GM19455 (cell line): ENCODE measurements at regions not wholly inside any gene's neighbourhood (a gene's known extent, or its start where the extent isn't known, plus 50 kb on each side); places are given as distances from the start of the nearest gene placed in this dataset.

ENCODE experiments used
- ATAC-seq: cut with Tn5 transposase; IDR thresholded peaks from one replicate; pipeline ENCODE4 v1.9.1; 2021; ENCODE audit not compliant: unreplicated experiment

GRCh38 chr1:234745844-234746797 lies 136.1 kb upstream of the IRF2BP2 start:
- no peak for ATAC-seq

GRCh38 chr1:234745276-234745675 lies 135.3 kb upstream of the IRF2BP2 start:
- no peak for ATAC-seq

GRCh38 chr1:234743791-234744611 lies 134.0 kb upstream of the IRF2BP2 start:
- ATAC-seq = no peak

- no peak for ATAC-seq
Measured at GRCh38 chr1:234742622-234743021, 132.6 kb upstream of the IRF2BP2 start.

- ATAC-seq = no peak
Measured at GRCh38 chr1:234737967-234738314, 128.0 kb upstream of the IRF2BP2 start.

- no peak for ATAC-seq
Measured at GRCh38 chr1:234735916-234736315, 125.9 kb upstream of the IRF2BP2 start.

- ATAC-seq = no peak
Measured at GRCh38 chr1:234735476-234735875, 125.5 kb upstream of the IRF2BP2 start.

GRCh38 chr1:234734869-234735268 lies 124.9 kb upstream of the IRF2BP2 start:
- ATAC-seq = no peak

- no peak for ATAC-seq
Measured at GRCh38 chr1:234734412-234734835, 124.4 kb upstream of the IRF2BP2 start.

GRCh38 chr1:234733427-234733826 lies 123.4 kb upstream of the IRF2BP2 start:
- ATAC-seq = no peak

- ATAC-seq = no peak
Measured at GRCh38 chr1:234732671-234733390, 122.9 kb upstream of the IRF2BP2 start.

- ATAC-seq = no peak
Measured at GRCh38 chr1:234732260-234732659, 122.3 kb upstream of the IRF2BP2 start.

GRCh38 chr1:234731569-234732085 lies 121.6 kb upstream of the IRF2BP2 start:
- ATAC-seq = no peak

GRCh38 chr1:234730770-234731568 lies 121.0 kb upstream of the IRF2BP2 start:
- ATAC-seq = peak; percentile 57

- peak; percentile 7 for ATAC-seq
Measured at GRCh38 chr1:234730475-234730769, 120.4 kb upstream of the IRF2BP2 start.

GRCh38 chr1:234729561-234730474 lies 119.8 kb upstream of the IRF2BP2 start:
- ATAC-seq = no peak

- no peak for ATAC-seq
Measured at GRCh38 chr1:234728740-234729139, 118.8 kb upstream of the IRF2BP2 start.

GRCh38 chr1:234727018-234727940 lies 117.3 kb upstream of the IRF2BP2 start:
- peak; percentile 49 for ATAC-seq
